Coronary artery (tissue), 2 donors: ENCODE measurements at regions not wholly inside any gene's neighbourhood (a gene's known extent, or its start where the extent isn't known, plus 50 kb on each side); places are given as distances from the start of the nearest gene placed in this dataset.

Source experiments
- DNase-seq: peaks from one replicate; pipeline ENCODE4 v3.0.0-alpha.2; 2017; ENCODE audit warnings: low spot score
- H3K27ac ChIP-seq, 2 donors: fragments of 200-600 bp; sonication (generic); one replicate each; pipeline ENCODE4 v1.5.1; 2016 to 2019
- H3K4me3 ChIP-seq: fragments of 200-600 bp; sonication (generic); 2 replicates; pipeline ENCODE4 v1.5.1; 2016; ENCODE audit warnings: mild to moderate bottlenecking, moderate library complexity
- TF ChIP-seq, protein P1 (sequence below): fragments of 200-600 bp; sonication (generic); IDR thresholded peaks from one replicate; pipeline ENCODE4 v1.5.1; 2019; ENCODE audit warnings: antibody characterized with exemption

DNA sequence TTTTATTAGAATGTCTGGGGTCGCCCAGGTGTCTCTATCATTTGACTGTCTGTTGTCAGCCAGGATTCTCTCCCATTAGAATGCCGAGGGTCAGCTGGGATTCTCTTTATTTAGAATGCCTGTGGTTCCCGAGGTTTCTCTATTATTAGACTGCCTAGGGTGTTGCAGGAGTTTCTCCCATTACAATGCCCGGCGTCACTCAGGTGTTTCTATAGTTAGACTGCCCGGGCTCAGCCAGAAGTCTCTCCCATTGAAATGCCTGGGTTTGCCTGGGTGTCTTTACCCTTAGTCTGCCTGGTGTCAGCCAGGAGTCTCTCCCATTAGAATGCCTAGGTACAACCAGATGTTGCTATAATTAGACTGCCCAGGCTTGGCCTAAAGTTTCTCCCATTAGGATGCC is 2252.0 kb downstream of the TP53TG3F start:
- TF ChIP-seq, protein P1, sequence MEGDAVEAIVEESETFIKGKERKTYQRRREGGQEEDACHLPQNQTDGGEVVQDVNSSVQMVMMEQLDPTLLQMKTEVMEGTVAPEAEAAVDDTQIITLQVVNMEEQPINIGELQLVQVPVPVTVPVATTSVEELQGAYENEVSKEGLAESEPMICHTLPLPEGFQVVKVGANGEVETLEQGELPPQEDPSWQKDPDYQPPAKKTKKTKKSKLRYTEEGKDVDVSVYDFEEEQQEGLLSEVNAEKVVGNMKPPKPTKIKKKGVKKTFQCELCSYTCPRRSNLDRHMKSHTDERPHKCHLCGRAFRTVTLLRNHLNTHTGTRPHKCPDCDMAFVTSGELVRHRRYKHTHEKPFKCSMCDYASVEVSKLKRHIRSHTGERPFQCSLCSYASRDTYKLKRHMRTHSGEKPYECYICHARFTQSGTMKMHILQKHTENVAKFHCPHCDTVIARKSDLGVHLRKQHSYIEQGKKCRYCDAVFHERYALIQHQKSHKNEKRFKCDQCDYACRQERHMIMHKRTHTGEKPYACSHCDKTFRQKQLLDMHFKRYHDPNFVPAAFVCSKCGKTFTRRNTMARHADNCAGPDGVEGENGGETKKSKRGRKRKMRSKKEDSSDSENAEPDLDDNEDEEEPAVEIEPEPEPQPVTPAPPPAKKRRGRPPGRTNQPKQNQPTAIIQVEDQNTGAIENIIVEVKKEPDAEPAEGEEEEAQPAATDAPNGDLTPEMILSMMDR: no peak
- no peak overlapping the region for H3K27ac ChIP-seq
- peak; percentile 24 for DNase-seq
- H3K4me3 ChIP-seq: no peak overlapping the region

DNA sequence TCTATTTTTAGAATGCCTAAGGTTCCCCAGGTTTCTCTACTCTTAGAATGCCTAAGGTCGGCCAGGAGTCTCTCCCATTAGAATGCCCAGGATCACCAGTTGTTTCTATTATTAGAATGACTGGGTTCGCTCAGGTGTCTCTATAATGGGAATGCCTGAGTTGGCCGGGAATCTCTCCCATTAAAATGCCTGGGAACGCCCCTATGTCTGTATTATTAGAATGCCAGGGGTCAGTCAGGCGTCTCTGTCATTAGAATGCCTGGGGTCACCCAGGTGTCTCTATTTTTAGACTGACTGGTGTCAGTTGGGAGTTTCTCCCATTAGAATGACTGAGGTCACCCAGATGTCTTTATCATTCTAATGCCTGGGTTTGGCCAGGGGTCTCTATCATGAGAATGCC is 2252.5 kb downstream of the TP53TG3F start:
- no peak overlapping the region for H3K27ac ChIP-seq
- no peak overlapping the region for H3K4me3 ChIP-seq
- TF ChIP-seq, protein P1: no peak
- DNase-seq: no peak

DNA sequence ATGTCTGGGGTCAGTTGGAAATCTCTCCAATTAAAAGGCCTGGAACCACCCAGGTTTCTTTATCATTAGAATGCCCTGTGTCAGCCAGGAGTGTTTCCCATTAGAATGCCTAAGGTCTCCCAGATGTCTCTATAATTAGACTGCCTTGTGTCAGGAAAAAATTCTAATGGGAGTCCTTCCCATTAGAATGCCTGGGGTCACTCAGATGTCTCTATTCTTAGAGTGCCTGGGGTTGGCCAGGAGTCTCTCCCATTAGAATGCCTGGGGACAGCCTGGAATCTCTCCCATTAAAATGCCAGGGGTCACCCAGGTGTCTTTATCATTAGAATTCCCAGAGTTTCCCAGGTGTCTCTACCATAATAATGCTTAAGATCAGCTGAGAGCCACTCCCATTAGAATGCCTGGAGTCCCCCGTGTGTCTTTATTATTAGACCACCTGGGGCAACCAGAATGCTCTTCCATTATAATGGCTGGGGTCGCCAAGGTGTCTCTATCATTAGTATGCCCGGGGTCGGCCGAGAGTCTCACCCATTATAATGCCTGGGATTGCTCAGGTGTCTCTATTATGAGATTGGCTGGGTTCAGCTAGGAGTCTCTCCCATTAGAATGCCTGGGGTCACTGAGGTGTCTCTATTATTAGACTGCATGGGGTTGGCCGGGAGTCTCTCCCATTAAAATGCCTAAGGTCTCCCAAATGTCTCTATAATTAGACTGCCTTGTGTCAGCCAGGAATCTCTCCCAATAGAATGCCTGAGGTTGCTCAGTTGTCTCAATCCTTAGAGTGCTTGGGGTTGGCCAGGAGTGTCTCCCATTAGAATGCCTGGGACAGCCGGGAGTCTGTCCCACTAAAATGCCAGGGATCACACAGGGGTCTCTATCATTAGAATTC is 2254.6 kb downstream of the TP53TG3F start:
- TF ChIP-seq, protein P1: no peak
- no peak for DNase-seq
- Histone ChIP-seq H3K27ac (no peak overlapping the region), H3K4me3 (no peak overlapping the region)

DNA sequence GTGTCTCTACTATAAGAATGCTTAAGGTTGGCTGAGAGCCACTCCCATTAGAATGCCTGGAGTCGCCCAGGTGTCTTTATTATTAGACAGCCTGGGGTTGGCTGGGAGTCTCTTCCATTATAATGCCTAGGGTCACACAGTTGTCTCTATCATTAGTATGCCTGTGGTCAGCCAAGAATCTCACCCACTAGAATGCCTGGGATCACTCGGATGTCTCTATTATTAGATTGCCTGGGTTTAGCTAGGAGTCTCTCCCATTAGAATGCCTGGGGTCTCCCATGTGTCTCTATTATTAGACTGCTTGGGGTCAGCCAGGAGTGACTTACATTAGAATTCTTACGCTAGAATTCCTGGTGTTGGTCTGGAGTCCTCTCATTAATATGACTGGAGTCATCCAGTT is 2255.3 kb downstream of the TP53TG3F start:
- no peak overlapping the region for H3K27ac ChIP-seq
- H3K4me3 ChIP-seq: no peak overlapping the region
- TF ChIP-seq, protein P1: no peak
- DNase-seq: no peak

DNA sequence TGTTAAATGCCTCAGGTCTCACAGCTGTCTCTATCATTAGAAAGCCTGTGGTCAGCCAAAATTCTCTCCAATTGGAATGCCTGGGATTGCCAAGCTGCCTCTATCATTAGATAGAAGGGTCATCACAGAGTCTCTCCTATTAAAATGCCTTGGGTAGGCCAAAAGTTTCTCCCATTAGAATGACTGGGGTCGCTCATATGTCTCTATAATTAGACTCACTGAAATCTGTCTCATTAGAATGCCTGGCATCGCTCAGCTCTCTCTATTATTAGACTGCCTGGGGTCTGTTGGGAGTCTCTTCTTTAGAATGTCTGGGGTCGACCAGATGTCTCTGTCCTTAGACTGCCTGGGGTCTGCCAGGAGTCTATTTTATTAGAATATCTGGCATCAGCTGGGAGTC is 2265.1 kb downstream of the TP53TG3F start:
- TF ChIP-seq, protein P1: no peak
- H3K4me3 ChIP-seq: no peak overlapping the region
- no peak overlapping the region for H3K27ac ChIP-seq
- DNase-seq: no peak

DNA sequence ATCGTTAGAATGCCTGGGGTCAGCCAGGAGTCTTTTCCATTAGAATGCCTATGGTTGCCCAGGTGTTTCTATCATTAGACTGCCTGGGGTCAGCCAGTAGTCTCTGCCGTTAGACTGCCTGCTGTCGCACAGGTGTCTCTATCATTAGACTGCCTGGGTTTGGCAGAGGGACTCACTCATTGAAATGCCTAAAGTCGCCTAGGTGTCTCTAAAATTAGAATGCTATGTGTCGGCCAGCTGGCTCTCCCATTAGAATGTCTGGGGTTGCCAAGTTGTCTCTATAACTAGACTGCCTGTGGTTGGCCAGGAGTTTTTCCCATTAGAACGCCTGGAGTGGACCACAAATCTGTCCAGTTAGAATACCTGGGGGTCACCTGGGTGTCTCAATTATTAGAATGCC is 2266.5 kb downstream of the TP53TG3F start:
- TF ChIP-seq, protein P1: no peak
- DNase-seq: peak; percentile 40
- H3K27ac ChIP-seq: no peak overlapping the region
- H3K4me3 ChIP-seq: no peak overlapping the region

DNA sequence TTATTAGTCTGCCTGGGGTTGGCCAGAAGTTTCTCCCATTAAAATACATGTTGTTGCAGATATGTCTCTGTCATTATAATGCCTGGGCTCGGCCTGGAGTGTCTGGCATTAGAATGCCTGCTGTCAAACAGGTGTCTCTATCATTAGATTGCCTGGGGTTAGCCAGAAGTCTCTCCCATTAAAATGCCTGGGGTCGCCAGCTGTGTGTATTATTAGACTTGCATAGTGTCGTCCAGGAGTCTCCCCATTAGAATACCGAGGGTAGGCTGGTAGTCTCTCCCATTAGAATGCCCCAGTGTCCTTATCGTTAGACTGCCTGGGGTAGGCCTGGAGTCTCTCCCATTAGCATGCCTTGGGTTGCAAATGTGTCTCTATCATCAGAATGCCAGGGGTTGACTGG is 2270.8 kb downstream of the TP53TG3F start:
- H3K4me3 ChIP-seq: no peak overlapping the region
- no peak overlapping the region for H3K27ac ChIP-seq
- peak; percentile 45 for DNase-seq
- TF ChIP-seq, protein P1: no peak
